Endothelial cell of umbilical vein (primary cell): ENCODE measurements at regions not wholly inside any gene's neighbourhood (a gene's known extent, or its start where the extent isn't known, plus 50 kb on each side); places are given as distances from the start of the nearest gene placed in this dataset.

Experiments used
- BruUV-seq: library from RNA; stranded (reverse); fragments of 400-500 nt; replicated peaks from 2 replicates; lab custom pipeline; 2021; lab: Mats Ljungman, UMichigan
- CTCF ChIA-PET: fragments of 300-600, 350-600 bp; sonication (Branson Sonifier 250); formaldehyde crosslinking; loops from one replicate; lab custom pipeline; 2021; ENCODE audit warnings: antibody characterized with exemption, inconsistent platforms; lab: Charles Lee
- POLR2A ChIA-PET: fragments of 300-600, 350-600 bp; sonication (Branson Sonifier 250); formaldehyde crosslinking; loops from one replicate; lab custom pipeline; 2021; ENCODE audit warnings: antibody characterized with exemption, inconsistent platforms; lab: Charles Lee
- DNase-seq: peaks from one replicate; pipeline ENCODE4 v3.0.0-alpha.2; 2011; ENCODE audit warnings: low read depth, low spot score
- FAIRE-seq: peaks from 2 replicates; lab custom pipeline; 2011; peaks lifted over from hg19 to GRCh38; lab: Jason Lieb, UNC
- H2AFZ ChIP-seq: 2 replicates; pipeline ENCODE4 v1.6.0; 2012; ENCODE audit warnings: low read depth, low read length, control low read depth, inconsistent platforms
- H3K27ac ChIP-seq: 2 replicates; pipeline ENCODE4 v1.5.1; 2011; ENCODE audit warnings: low read depth, mild to moderate bottlenecking, control low read depth, low read length, moderate library complexity; ENCODE audit not compliant: insufficient read depth
- H3K27me3 ChIP-seq, 2 experiments: 2 replicates each; pipeline versions ENCODE4 v1.6.0 to v1.6.1; 2011; ENCODE audit warnings: low read length in 2 of 2, mixed read lengths in 1 of 2; ENCODE audit not compliant: control insufficient read depth in 2 of 2, insufficient read depth in 2 of 2
- H3K36me3 ChIP-seq, 2 experiments: 2 replicates in 1 of 2; 3 replicates in 1 of 2; pipeline ENCODE4 v1.5.1; 2011; ENCODE audit warnings: low read length in 2 of 2, mild to moderate bottlenecking in 1 of 2, moderate library complexity in 1 of 2; ENCODE audit not compliant: control insufficient read depth in 2 of 2, insufficient read depth in 2 of 2; ENCODE audit errors: extremely low read depth in 1 of 2
- H3K4me1 ChIP-seq: 3 replicates; pipeline ENCODE4 v1.5.1; 2011; ENCODE audit warnings: mild to moderate bottlenecking, low read length; ENCODE audit not compliant: control insufficient read depth, insufficient read depth; ENCODE audit errors: extremely low read depth
- H3K4me2 ChIP-seq: 2 replicates; pipeline ENCODE4 v1.6.1; 2011; ENCODE audit warnings: low read length, control low read depth, mixed read lengths; ENCODE audit not compliant: insufficient read depth
- H3K4me3 ChIP-seq, 3 experiments: fragments of 200-600 bp in 1 of 3; sonication (generic), shearing (Covaris generic) in 1 of 3; replicated peaks in 1 of 3; 2 replicates each; pipeline ENCODE4 v1.5.1; 2011 to 2016; ENCODE audit warnings: control low read depth in 3 of 3, low read length in 3 of 3, mild to moderate bottlenecking in 2 of 3, inconsistent platforms in 1 of 3, low read depth in 1 of 3, moderate library complexity in 1 of 3; ENCODE audit not compliant: insufficient read depth in 1 of 3
- H3K79me2 ChIP-seq: 2 replicates; pipeline ENCODE4 v1.6.0; 2012; ENCODE audit warnings: low read length, inconsistent platforms; ENCODE audit not compliant: control insufficient read depth, insufficient read depth
- H3K9ac ChIP-seq: replicated peaks from 2 replicates; pipeline ENCODE3; 2011; ENCODE audit warnings: low read length, control low read depth; ENCODE audit not compliant: insufficient read depth; ENCODE audit errors: extremely low read depth
- H3K9me1 ChIP-seq: replicated peaks from 3 replicates; pipeline ENCODE4 v1.6.0; 2011; ENCODE audit warnings: mild to moderate bottlenecking, low read length; ENCODE audit not compliant: control insufficient read depth, insufficient read depth; ENCODE audit errors: extremely low read depth
- H3K9me3 ChIP-seq: replicated peaks from 2 replicates; pipeline ENCODE4 v1.5.1; 2012; ENCODE audit warnings: low read length, inconsistent platforms; ENCODE audit not compliant: control insufficient read depth, insufficient read depth
- H4K20me1 ChIP-seq: replicated peaks from 2 replicates; pipeline ENCODE3; 2011; ENCODE audit warnings: mild to moderate bottlenecking, low read length; ENCODE audit not compliant: control insufficient read depth, insufficient read depth; ENCODE audit errors: extremely low read depth
- EZH2 ChIP-seq: IDR thresholded peaks from 2 replicates; pipeline ENCODE4 v1.6.1; 2012; ENCODE audit warnings: borderline replicate concordance, low read depth, mild to moderate bottlenecking, moderate library complexity, low read length, inconsistent platforms; ENCODE audit not compliant: severe bottlenecking
- FOS ChIP-seq: IDR thresholded peaks from 2 replicates; pipeline ENCODE4 v1.6.1; 2011; ENCODE audit warnings: mild to moderate bottlenecking, low read length, moderate library complexity, borderline replicate concordance; ENCODE audit not compliant: insufficient read depth
- GATA2 ChIP-seq: IDR thresholded peaks from 2 replicates; pipeline ENCODE4 v1.7.0; 2011; ENCODE audit warnings: low read depth, mild to moderate bottlenecking, moderate library complexity, mixed read lengths, low read length; ENCODE audit not compliant: insufficient read length, insufficient read depth
- JUN ChIP-seq: IDR thresholded peaks from 2 replicates; pipeline ENCODE4 v1.6.1; 2011; ENCODE audit warnings: borderline replicate concordance, low read depth; ENCODE audit not compliant: insufficient read length, insufficient read depth
- MYC ChIP-seq: IDR thresholded peaks from one replicate; pipeline ENCODE4 v1.6.1; 2011; ENCODE audit warnings: mild to moderate bottlenecking, low read depth, low read length
- POLR2A ChIP-seq: IDR thresholded peaks from 2 replicates; pipeline ENCODE4 v1.6.1; 2012; ENCODE audit warnings: low read depth, mild to moderate bottlenecking, control low read depth, low read length
- POLR2AphosphoS5 ChIP-seq: IDR thresholded peaks from 2 replicates; pipeline ENCODE4 v1.6.1; 2012; ENCODE audit warnings: low read depth, mild to moderate bottlenecking, control low read depth, low read length, moderate library complexity; ENCODE audit not compliant: insufficient read depth
- dilution Hi-C: fragments of 300-500 bp; cut with MboI; formaldehyde crosslinking; loops from one replicate; pipeline ENCODE4 v1.15.0; 2019; ENCODE audit warnings: low sequenced_read_pairs; ENCODE audit not compliant: extremely low pct_ligation_motif_present
- intact Hi-C: fragments of 100-400 bp; cut with micrococcal nuclease; formaldehyde crosslinking; loops from one replicate; pipeline ENCODE4 v1.10.0; 2022
- TF ChIP-seq, protein P1 (sequence below): IDR thresholded peaks from 2 replicates; pipeline ENCODE4 v1.6.1; 2011; ENCODE audit not compliant: insufficient read depth, insufficient read length
- TF ChIP-seq, protein P2 (sequence below), 2 donors: IDR thresholded peaks; 1 replicate in 1 of 2; 2 replicates in 1 of 2; pipeline ENCODE4 v1.5.1; 2011; ENCODE audit warnings: low read length in 2 of 2, mild to moderate bottlenecking in 2 of 2, moderate library complexity in 2 of 2, control low read depth in 1 of 2, inconsistent platforms in 1 of 2, low read depth in 1 of 2; ENCODE audit not compliant: insufficient read depth in 1 of 2; ENCODE audit errors: extremely low read depth in 1 of 2

DNA sequence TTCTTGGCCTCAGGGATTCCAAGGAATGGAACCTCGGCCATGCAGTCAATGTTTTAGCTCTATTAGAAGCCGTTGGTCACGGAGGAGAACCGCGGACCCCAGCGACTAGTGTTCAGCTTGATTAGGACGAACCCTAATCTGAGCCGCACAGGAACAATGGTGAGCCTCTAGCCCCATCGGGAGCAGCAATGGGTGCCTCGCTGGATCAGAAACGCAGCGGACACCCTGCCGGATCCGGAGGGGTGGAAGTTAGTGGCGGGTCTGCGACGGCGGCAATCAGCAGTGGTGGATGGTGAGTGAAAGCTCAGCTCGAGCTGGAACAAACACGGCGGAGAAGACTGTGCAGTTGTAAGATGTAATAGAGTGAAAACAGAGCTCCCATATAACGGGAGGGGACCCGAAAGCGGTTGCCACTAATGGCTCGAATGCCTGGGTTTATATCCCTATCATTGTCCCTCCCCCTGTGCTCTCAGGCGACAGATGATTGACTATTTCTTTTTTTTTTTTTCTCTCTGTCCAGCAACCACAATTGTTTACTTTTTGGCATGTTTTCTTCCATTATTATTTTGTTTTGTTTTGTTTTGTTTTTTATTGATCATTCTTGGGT is 127.7 kb downstream of the ZNF664 start:
- Histone ChIP-seq H3K4me1 (no peaks in the 10 kb centered on the region), H3K4me3 (no peak overlapping the region), H3K79me2 (no peaks in the 10 kb centered on the region), H3K9me3 (no peaks in the 10 kb centered on the region), H3K36me3 (no peaks in the 10 kb centered on the region), H4K20me1 (no peaks in the 10 kb centered on the region), H3K9me1 (no peaks in the 10 kb centered on the region), H3K27ac (no peak overlapping the region), H3K9ac (no peak overlapping the region), H3K4me2 (no peak overlapping the region), H2AFZ (no peak overlapping the region), H3K27me3 (peaks cover 0 to 10% of the 10 kb centered on the region in 2 experiments)
- DNase-seq (no peak), FAIRE-seq (no peak)
- intact Hi-C loops, result no loop called here
- dilution Hi-C loops, result no loop called here
- CTCF ChIA-PET, result no interaction called here
- no TSS peak for BruUV-seq
- TF ChIP-seq EZH2 (no peak), POLR2AphosphoS5 (no peak), POLR2A (no peak), GATA2 (no peak), JUN (no peak), MYC (no peak), FOS (no peak)
- TF ChIP-seq, protein P1, sequence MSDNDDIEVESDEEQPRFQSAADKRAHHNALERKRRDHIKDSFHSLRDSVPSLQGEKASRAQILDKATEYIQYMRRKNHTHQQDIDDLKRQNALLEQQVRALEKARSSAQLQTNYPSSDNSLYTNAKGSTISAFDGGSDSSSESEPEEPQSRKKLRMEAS, result no peak
- TF ChIP-seq, protein P2, sequence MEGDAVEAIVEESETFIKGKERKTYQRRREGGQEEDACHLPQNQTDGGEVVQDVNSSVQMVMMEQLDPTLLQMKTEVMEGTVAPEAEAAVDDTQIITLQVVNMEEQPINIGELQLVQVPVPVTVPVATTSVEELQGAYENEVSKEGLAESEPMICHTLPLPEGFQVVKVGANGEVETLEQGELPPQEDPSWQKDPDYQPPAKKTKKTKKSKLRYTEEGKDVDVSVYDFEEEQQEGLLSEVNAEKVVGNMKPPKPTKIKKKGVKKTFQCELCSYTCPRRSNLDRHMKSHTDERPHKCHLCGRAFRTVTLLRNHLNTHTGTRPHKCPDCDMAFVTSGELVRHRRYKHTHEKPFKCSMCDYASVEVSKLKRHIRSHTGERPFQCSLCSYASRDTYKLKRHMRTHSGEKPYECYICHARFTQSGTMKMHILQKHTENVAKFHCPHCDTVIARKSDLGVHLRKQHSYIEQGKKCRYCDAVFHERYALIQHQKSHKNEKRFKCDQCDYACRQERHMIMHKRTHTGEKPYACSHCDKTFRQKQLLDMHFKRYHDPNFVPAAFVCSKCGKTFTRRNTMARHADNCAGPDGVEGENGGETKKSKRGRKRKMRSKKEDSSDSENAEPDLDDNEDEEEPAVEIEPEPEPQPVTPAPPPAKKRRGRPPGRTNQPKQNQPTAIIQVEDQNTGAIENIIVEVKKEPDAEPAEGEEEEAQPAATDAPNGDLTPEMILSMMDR (IDR thresholded peaks at IDR 0.05; ENCODE audit: extremely low read depth in 1 of 2, insufficient read depth in 1 of 2, low read depth in 1 of 2, low read length in 2 of 2), result no peak
- POLR2A ChIA-PET, result no interaction called here
